Activated CD4-positive, alpha-beta T cell treated with anti-CD3 and anti-CD28 coated beads, Interleukin-2, Interleukin-6, amounts not matched to agents 100 ng/mL and 50 ng/mL, durations not matched to agents 16 hours and 8 hours (primary cell): ENCODE measurements at regions not wholly inside any gene's neighbourhood (a gene's known extent, or its start where the extent isn't known, plus 50 kb on each side); places are given as distances from the start of the nearest gene placed in this dataset.
"Not testable (repeated sequence)": the region's sequence is repeated elsewhere in the genome, so short reads cannot be mapped to it uniquely, and the experiment has no call there.

Experiments used
- DNase-seq: peaks from one replicate; pipeline ENCODE4 v3.0.0-alpha.2; 2020

DNA sequence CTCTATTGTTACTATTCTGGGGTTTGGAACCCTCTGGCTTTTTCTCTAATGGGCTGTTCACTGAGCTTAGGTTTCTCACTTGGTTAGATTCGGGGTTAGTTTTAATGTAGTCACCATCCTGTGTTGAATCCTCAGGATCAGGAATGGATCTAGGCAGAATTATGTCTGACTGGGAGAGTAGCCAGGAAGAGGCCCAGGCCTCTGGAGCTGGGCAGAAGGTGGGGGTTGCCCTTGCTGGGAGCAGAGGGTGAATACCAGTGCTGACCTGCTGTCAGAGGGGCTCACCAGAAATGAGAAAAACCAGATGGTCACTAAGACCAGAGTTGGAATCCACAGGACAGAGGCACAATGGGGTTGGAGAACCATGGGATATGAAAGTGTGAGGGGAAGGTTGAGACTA is 126.6 kb upstream of the SLC4A4 start:
- no peak for DNase-seq

DNA sequence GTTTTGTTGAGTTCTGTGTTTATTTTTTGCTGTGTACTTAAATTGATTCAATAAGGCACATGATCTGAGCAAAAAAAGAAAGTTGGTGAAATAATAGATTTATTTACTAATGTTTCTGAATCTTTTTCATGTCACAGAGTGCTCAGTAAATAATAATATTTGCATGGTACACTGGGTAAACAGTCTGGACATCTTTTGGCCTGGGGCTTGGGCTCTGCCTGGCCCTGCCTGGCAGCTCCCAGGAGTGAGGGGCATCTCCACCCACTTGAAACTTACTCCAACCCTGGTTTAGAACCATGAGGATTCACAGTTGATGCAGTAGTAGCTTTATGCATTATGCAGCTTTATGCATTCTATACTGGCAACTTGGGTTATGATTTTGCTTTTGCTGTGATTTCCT is 124.2 kb upstream of the SLC4A4 start:
- DNase-seq, result no peak

DNA sequence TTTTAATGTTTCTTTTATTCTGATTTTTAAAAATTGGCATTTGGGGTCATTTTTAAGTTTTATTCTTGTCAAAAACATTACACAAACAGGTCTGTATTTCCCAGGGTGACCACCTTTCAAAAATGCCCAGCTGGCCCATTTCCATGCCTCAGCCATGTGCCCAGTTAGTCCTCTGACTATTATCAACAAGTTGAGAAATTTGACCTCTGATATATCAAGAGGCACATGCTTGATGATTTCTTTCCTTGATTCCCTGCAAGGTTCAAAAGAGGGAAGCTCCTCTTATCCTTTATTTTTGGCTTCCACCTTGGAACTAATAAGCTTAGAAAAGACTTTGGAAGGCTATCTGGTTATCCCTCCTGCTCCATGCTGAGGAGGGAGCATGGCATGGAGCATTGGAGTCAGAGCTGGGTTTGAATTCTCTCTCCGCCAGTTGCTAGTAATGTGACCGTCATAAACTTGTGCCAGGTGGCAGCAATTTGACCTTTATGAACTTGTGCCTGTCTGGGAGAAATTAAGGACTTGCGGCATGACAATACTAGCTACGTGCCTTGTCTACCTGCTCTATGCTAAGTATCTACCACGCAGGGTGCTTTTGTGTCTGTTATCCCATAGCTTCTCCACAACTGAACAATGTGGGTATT is 122.4 kb upstream of the SLC4A4 start:
- no peak for DNase-seq

DNA sequence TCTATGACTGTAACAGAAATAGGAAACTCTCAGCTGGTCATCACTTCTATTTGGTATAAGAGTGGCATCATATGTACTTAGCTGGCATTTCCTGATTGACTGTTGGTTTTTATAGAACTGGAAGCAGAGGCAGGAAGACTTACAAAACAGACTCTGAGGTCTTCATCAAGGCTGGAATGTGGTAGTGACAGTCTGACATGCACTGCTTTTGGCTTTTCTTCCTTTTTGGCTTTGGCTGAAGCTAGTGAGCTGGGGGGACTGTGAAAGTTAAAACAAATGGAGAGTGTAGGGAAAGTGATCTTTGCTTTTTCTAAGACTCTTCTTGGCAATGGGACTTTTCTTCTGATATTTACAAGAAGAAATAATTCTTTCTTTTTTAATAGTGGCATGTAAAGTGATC is 121.1 kb upstream of the SLC4A4 start:
- no peak for DNase-seq

DNA sequence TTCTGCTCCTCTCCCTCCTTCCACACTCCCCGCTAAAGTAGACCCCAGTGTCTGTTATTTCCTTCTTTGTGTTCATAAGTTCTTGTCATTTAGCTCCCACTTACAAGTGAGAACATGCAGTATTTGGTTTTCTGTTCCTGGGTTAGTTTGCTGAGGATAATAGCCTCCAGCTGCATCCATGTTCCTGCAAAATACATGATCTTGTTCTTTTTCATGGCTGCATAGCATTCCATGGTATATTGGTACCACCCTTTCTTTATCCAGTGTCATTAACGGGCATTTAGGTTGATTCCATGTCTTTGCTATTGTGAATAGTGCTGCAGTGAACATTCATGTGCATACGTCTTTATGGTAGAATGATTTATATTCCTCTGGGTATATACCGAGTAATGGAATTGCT is 118.0 kb upstream of the SLC4A4 start:
- DNase-seq, result not testable (repeated sequence)

DNA sequence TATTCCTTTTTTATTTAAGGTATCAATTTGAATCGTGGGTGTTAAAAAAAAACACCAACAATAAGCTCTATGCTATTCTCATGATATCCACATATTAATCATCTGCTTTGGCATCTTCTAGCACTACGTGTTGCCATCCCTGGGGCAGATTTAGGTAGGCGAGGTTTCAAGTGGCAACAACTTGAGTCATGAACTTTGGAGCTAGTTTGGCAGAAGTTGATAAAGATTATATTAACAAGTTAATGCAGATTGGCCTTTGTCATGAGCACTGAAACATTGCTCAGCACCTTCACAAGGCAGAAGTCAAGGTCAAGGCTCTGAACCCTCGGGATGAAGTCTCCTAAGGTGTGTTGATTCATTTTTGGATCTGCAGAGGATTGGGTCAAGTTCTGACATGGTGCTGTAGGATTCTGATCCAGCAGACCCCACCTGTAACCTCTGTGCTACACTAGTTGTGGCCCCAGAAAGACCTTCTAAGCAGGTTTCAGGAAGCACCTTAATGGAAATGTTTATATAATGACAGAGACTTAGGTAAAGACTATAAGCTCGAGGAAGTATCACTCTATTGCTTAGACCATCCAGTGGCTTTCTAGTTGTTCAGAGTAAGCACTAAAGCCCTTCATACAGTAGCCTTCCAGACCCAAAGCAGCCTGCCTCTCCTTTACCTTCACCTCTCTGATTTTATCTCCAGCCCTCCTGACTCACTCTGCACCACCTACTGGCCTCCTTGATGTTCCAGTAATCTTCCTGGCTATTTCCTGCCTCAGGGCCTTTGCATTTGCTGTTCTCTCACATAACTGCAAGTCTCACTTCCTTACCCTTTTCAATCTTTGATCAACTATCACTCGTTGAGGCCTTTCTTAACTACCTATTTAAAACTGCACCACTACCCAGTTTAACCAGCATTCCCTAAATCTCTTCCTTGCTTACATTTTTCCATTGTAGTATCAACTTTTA is 117.0 kb upstream of the SLC4A4 start:
- DNase-seq, result no peak

DNA sequence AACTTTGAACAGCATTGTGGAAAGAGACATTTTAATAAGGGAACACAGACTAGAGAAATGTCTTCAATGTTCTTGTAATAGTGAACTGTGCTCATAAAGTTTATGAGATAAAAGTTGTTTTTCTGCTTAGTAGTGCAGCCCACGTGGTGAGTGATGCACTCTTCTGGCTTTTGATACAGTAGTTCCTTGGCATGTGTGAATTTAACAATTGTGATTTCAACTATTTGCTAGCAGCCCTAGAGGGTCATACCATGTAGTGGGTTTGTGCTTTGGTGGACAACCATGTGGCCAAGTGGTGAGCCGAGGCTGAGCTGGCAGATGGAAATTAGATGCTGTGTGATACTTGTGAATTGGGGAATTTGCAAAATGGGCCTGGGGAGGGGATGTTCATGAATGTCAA is 116.2 kb upstream of the SLC4A4 start:
- DNase-seq, result no peak

DNA sequence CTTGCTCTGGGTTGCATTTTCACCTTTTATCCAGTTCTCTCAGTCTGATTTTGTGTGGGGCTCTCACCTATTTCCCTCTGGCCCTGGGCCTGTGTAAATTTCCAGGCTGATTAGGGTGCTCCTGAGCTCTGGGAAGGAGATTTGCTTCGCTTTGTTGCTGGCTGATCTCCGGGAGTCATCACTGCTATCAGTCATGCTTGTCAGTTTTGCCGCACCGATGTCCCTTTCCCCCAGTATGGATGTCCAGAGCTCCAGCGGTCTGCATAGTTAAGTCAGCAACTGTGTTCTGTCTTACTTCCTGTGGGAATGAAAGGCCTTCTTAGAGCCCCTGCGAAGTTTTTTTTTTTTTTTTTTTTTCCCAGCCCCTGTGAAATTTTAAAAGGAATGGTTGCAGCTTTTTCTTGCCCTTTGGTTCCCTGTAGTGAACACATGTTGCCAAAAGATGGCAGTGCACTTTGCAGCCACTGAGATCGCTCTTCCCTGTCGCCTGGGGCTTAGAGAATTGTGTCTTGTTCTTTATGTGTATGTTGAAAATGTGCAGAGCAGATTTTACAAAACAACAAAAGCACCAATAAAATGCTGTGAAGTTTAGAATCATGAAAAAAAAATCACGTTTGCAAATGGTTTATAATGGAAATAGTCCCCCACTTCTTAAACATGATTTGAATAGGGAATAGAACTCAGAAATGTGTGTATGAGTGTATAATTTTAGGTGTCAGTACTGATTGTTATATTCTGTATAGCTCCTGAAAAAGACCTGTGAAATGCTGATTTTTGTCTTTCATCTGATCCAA is 109.1 kb upstream of the SLC4A4 start:
- no peak for DNase-seq

GRCh38 chr4:71230271-71231128 is 108.3 kb upstream of the SLC4A4 start:
- DNase-seq, result no peak

DNA sequence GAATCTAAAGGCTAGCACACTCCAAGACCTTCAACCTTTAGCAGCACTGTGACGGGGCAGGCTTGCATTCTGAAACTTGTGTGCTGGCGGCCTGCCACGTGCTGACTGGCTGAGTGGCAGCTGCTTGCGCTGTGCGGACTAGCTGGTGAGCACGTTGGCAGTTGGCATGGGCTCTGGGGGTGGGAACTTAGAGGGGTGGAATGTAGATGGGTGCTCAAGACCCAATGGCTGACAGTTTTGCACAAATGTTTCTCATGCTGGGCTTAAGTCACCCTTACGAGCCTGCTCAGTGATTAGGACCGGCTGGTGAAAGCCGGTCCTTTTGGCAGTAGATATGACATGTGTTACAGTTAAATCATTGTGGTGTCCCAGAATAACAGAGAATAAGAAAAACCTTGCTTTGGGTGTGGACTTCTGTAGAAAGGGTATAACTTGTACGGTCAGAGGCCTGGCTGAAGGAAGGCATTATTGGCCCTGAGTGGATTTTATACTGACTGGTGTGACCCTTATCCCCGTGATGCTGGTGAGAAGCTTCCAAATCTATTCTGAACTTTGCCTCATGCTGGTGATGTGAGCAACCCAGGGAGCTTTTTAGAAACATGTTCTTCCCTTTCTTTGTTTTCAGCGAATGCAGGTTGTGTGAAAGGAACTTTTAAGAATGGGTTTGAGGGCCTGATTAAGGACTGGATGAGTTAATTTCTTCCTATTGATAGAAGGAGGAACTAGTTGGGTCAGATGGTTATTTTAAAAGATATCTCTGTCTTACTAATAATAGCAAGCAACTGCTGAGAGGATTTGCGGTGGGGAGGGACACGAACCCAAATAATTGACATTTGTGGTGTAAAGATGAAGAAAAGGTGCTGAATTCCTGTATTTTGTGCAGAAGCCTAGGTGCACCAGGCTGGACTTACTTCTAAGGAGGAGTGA is 107.4 kb upstream of the SLC4A4 start:
- no peak for DNase-seq

- DNase-seq, result no peak
Observed at GRCh38 chr4:71232056-71232430, 106.8 kb upstream of the SLC4A4 start.

- no peak for DNase-seq
Observed at GRCh38 chr4:71232846-71233245, 106.0 kb upstream of the SLC4A4 start.

- no peak for DNase-seq
Observed at GRCh38 chr4:71235311-71236201, 103.3 kb upstream of the SLC4A4 start.

- DNase-seq, result no peak
Observed at GRCh38 chr4:71236226-71236625, 102.6 kb upstream of the SLC4A4 start.

DNA sequence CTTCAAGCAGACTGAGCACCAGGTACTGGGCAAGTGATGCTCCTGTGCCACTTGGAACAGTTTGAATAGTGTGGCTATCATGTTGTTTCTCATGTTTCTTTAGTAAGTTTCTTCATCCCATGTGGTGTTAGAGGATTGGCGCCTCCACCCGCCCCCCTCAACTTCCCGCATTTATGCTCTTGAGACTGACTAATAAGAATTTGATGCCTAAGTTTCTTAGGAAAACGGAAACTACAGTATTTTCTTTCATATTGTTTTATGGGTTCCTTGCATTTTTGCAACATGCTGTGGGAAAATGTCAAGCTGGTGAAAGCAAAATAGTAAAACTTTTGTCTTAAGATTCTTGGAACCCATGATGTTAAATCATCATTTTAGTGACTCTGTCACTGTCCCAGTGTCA is 101.2 kb upstream of the SLC4A4 start:
- DNase-seq, result no peak

- no peak for DNase-seq
Observed at GRCh38 chr4:71239365-71239764, 99.5 kb upstream of the SLC4A4 start.

GRCh38 chr4:71240094-71240493 is 98.7 kb upstream of the SLC4A4 start:
- DNase-seq, result no peak

GRCh38 chr4:71241501-71242288 is 97.1 kb upstream of the SLC4A4 start:
- no peak for DNase-seq

DNA sequence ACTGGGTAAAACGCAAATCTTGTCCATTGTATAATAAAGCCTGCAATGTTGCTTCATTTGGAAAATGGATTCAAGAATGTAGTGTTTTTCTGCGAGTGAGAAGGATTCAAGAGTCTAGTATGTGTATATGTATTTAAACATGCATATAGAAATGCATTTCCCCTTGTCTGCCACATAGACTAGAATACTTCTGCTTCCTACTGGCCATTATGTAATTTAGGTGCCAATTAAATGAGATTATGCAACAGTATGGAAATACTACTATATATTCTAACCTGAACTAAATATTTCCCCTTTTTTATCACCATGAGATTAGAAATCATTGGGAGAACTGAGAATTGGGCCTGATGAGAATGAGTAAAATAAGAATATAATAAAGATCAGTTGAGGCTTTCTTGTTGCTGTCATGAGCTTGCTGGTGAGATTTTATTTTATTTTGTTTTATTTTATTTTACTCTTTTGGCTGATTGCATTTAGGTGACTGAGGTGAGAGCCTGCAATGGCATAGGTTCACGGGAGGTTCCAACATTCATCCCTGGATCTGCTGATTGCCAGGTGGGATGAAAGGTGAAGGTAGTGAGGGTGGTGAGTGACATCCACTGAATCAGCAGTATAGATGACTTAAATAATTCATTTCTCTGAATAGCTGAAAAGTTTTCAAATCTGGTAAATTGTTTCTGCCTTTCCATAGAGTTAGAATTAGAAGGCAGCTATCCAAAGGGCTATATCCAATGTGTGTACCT is 95.6 kb upstream of the SLC4A4 start:
- no peak for DNase-seq
